Urinary bladder (tissue), 3 donors: ENCODE measurements at regions not wholly inside any gene's neighbourhood (a gene's known extent, or its start where the extent isn't known, plus 50 kb on each side); places are given as distances from the start of the nearest gene placed in this dataset.
"Not testable (repeated sequence)": the region's sequence is repeated elsewhere in the genome, so short reads cannot be mapped to it uniquely, and the experiment has no call there.

Experiments used
- DNase-seq: peaks from one replicate; pipeline ENCODE4 v3.0.0-alpha.2; 2015; ENCODE audit errors: extremely low spot score
- H3K27ac ChIP-seq: one replicate; pipeline ENCODE4 v1.5.1; 2013; ENCODE audit warnings: low read depth, mild to moderate bottlenecking, moderate library complexity
- H3K36me3 ChIP-seq: one replicate; pipeline ENCODE4 v1.6.1; 2013; ENCODE audit warnings: mild to moderate bottlenecking, moderate library complexity; ENCODE audit not compliant: insufficient read depth
- H3K4me1 ChIP-seq: one replicate; pipeline ENCODE4 v1.6.1; 2013; ENCODE audit warnings: mild to moderate bottlenecking, moderate library complexity; ENCODE audit not compliant: insufficient read depth
- H3K4me3 ChIP-seq: one replicate; pipeline ENCODE4 v1.5.1; 2013; ENCODE audit warnings: low read depth, low read length
- WGBS: extraction: QIAGEN DNeasy Blood & Tissue Kit; methylation state at CpG from one replicate; pipeline ENCODE4 v1.1.7; 2013; 5-methylcytosine and 5-hydroxymethylcytosine counted together
- donor health status: healthy with polysubstance abuse.
- donor health status: healthy.

DNA sequence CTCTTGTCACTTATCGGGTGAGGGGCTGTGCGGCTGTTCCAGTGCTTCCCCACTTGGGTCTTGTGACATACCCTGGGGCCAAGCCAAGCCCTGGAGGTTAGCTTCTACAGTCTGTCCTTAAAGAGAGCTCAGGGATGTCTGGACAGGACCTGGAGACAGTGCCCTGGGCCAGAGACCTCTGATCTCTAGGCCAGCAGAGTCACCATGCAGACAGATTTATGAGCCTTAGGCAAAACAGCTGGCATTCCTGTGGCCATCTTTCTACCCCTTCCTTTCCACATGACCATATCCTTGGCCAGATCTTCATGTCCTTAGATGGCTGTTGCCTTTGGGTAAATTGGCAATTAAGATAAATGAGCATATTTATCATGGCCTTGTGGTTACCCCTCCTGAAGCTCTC, 678.6 kb downstream of the MAFB start:
- Histone ChIP-seq H3K4me3 (no peak overlapping the region), H3K36me3 (no peaks in the 10 kb centered on the region), H3K4me1 (no peaks in the 10 kb centered on the region), H3K27ac (no peak overlapping the region)
- 94% methylated on average over 2 of the region's 2 CpGs for WGBS
- no peak for DNase-seq

DNA sequence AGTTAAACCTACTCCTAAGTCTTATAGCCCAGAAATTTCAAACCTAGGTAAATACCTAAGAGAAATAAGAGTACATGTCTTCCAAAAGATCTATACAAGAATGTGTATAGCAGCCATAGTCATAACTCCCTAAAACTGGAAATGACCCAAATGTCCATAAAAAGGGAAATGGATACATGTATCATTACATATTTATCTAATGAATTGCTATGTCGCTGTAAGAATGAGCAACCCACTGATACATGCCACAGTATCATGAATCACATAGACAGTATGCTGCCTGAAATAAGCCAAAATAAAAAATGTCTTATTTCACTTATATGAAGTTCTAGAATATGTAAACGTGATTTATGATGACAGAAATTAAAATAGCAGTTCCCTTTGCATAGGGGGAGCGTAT, 679.5 kb downstream of the MAFB start:
- Histone ChIP-seq H3K4me3 (no peak overlapping the region), H3K4me1 (no peaks in the 10 kb centered on the region), H3K36me3 (no peaks in the 10 kb centered on the region), H3K27ac (no peak overlapping the region)
- WGBS, result 72% methylated on average over 3 of the region's 3 CpGs
- no peak for DNase-seq

DNA sequence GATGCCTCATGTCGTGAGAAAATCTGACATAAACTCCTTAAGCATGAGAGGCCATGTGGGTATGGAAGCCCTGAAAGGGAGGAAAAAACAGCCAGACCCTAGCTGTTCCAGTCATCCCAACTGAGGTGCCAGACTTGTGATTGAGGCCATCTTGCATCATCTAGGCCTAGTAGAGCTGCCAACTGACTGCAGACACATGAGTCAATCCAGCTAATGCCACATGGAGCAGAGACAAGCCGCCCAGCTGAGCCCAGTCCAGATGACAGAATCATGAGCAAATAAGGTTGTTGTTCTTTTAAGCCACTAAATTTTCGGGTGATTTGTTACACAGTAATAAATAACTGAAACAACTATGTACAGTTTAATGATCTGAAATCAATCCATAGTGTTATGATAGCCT, 680.9 kb downstream of the MAFB start:
- Histone ChIP-seq H3K36me3 (no peaks in the 10 kb centered on the region), H3K4me3 (no peak overlapping the region), H3K4me1 (no peaks in the 10 kb centered on the region), H3K27ac (no peak overlapping the region)
- 82% methylated on average over 3 of the region's 3 CpGs for WGBS
- DNase-seq, result no peak

DNA sequence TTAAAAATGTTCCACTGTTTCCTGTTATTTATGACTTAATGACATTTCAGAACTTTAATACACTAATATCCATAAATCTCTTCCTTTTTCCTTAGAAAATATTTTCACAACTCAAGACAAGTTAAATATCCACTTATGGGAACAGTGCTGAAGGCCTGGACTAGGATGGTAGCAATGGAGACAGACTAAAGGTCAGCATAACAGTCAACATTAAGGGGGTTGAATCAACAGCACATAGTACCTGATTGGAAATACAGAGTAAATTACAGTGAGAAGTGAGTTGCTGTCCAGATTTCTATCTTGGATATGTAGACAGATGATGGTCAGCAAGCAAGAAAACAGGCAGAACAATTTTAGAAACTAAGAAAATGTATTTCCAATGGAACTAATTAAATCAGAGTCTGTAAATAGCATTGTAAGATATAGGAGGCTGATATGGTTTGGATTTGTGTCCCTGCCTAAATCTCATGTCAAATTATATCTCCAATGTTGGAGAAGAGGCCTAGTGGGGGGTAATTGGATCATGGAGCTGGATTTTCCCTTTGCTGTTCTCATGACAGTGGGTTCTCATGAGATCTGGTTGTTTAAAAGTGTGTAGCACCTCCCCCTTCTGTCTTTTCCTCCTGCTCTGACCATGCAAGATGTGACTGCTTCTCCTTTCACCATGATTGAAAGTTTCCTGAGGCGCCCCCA, 682.7 kb downstream of the MAFB start:
- H3K4me1 ChIP-seq, result no peaks in the 10 kb centered on the region
- 77% methylated on average over 1 of the region's 1 CpG for WGBS

DNA sequence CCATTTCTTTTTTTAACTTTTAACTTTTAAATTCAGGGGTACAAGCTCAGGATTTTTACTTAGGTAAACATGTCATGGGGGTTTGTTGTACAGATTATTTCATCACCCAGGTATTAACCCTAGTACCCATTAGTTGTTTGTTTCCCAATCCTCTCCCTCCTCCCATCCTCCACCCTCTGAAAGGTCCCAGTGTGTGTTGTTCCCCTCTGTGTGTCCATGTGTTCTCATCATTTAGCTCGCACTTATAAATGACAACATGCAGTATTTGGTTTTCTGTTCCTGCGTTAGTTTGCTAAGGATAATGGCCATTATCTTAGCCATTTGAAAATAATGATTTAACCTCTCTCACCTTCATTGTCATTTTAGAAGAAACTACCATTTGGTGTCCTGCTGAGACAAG, 684.9 kb downstream of the MAFB start:
- H3K27ac ChIP-seq, H3K4me1 ChIP-seq, DNase-seq, H3K4me3 ChIP-seq, H3K36me3 ChIP-seq: not testable (repeated sequence)
- WGBS, result 75% methylated on average over 2 of the region's 2 CpGs

More for the DNA sequence above, 682.7 kb downstream of the MAFB start:
- Histone ChIP-seq H3K36me3 (no peaks in the 10 kb centered on the region), H3K27ac (no peak overlapping the region), H3K4me3 (no peak overlapping the region)
- no peak for DNase-seq

DNA sequence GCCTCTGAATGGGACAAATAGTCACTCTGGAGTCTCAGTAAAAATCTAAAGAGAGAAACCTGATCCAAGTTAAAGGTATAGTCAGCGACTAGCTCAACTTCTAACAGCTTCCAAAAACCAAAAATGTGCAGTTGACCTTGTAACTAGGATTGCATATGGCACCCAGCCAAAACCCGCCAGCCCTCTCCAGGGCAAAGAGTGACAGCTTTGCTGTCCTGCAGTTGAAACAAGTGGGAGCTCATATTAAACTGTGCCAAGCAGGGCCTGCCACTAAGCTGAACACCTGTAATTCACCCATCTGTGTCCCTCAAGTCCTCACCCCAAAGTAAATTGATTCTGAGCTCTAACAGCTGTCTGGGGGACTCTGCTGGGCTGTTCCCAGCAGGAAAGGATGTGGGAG, 695.3 kb downstream of the MAFB start:
- H3K27ac ChIP-seq, result no peak overlapping the region
- H3K4me3 ChIP-seq, result no peak overlapping the region
- WGBS, result 63% methylated on average over 2 of the region's 2 CpGs
- DNase-seq, result no peak
- H3K4me1 ChIP-seq, result no peaks in the 10 kb centered on the region
- H3K36me3 ChIP-seq, result no peaks in the 10 kb centered on the region

DNA sequence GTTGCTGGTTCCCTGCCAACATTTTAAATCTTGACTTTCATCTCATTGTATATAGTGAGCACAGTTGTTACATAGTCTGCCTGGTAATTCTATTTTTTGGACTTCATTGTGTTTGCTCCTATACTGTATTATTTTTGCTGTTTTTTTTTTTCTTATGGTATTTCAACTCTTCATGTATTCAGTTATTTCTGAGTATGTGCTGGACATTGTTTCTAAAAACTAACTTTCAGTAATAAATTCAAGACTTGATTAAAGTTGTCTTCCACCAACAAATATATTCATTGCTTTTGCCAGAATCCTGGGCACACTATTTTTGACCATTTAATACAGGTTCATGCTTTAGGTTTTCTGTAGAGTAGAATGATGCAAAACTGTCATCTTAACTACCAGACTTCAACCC, 698.3 kb downstream of the MAFB start:
- Histone ChIP-seq H3K4me1 (peaks cover under 1% of the 10 kb centered on the region), H3K36me3 (no peaks in the 10 kb centered on the region), H3K4me3 (no peak overlapping the region), H3K27ac (no peak overlapping the region)
- DNase-seq, result no peak

DNA sequence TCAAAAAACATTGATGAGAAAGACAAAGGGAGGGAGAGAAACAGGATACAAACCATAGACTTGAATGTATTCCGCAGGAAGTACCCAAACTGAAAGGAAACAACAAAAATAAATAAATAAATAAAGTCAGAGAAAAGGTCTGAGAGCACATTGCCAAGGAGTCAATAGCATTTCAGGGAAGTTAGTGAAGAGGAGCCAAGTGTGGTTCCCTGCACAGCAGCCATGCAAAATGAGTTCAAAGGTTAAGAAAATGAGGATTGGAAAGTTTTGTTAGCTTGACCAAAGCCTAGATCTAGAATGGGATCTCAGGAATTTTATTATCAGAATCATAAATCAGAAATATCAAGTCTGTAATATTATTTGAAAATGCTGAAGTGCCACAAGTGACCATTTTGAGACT, 700.0 kb downstream of the MAFB start:
- H3K4me3 ChIP-seq, result no peak overlapping the region
- H3K27ac ChIP-seq, result no peak overlapping the region
- WGBS, result 0% methylated on average over 1 of the region's 1 CpG
- peaks cover 5% of the 10 kb centered on the region for H3K4me1 ChIP-seq
- no peaks in the 10 kb centered on the region for H3K36me3 ChIP-seq
- no peak for DNase-seq

DNA sequence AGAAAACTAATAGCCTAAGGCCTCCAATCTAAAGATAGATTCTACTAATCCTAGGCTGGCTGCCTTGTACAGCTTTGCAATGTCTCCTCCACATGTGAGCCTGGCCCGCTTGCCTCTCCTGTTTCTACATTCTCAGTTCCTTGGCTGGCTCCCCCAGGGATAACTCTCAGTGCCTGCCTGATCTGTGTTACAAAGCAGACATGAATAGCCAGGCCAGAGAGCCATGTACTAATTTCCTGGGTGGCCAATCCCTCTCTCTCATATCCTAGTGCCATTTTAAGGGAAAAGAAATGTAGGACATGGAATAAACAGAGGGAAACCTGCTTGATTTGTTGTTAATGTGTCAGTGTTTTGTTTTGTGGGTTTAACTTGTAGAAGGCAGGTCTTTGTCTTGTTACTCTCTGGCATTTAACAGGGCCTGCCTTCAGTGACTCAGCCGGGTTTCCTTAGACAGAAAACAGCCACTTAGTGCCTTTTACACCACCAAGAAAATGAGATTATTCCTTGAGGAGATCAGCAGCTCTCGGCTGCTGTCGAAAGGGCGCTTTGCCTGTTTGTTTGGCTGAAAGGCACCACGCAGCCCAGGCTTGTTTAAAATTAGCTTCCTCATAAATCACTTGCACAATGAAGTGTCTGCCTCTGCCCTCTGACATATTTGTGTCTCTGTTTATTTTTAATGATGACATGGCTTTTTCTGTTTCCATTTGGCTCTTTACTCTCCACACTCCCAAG, 702.7 kb downstream of the MAFB start:
- 8% methylated on average over 6 of the region's 6 CpGs for WGBS
- Histone ChIP-seq H3K27ac (no peak overlapping the region), H3K4me3 (no peak overlapping the region), H3K4me1 (peaks cover 5% of the 10 kb centered on the region), H3K36me3 (no peaks in the 10 kb centered on the region)
- DNase-seq, result peak; percentile 73

DNA sequence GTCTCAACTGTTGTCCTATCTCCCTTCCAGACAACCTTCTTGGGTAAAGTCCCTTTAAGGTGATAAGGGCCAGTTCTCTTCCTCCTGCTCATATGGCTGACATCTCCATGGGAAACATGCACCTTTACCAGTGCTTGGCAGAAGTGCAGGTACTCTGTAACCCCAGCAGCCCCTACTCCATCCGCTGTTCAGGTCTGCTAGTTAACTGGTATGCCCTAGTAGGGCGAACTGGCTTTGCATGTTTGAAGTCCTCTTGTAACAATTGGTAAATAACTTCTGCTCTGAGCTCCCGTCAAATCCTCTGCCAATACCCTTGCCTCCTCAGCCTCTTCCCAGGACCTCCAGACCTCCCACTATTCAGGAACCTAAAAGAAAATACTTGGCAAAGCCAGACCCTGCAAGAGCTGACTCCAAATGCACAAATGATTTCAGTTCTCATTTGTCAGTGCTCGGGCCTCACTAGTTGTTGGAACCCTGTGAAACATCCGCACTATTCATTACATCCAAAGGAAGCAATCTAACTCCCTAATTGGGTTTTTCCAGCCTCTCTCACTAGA, 703.7 kb downstream of the MAFB start:
- no peak overlapping the region for H3K4me3 ChIP-seq
- 83% methylated on average over 5 of the region's 5 CpGs for WGBS
- DNase-seq, result no peak
- H3K36me3 ChIP-seq, result no peaks in the 10 kb centered on the region
- no peak overlapping the region for H3K27ac ChIP-seq
- H3K4me1 ChIP-seq, result peaks cover 5% of the 10 kb centered on the region

DNA sequence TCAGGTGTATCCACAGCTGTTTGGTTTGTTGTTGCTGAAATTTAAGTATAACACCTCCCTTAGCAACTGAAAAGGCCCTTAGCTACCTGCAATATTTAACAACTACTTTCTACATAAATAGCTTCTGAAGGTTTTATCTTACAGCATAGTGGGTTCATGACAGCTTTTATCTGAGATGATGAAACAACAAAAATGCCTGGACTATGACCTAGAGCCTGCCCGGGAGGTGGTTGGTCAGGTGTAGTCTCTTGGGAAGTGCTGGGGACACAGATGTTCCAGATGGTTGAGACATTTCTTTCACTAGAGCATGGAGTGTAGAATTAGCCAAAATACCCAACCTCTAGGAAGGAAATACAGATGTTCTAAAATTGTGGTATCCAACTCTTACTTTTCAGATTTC, 705.4 kb downstream of the MAFB start:
- peaks cover 5% of the 10 kb centered on the region for H3K4me1 ChIP-seq
- DNase-seq, result no peak
- no peak overlapping the region for H3K27ac ChIP-seq
- no peak overlapping the region for H3K4me3 ChIP-seq
- H3K36me3 ChIP-seq, result no peaks in the 10 kb centered on the region
- 81% methylated on average over 1 of the region's 1 CpG for WGBS

DNA sequence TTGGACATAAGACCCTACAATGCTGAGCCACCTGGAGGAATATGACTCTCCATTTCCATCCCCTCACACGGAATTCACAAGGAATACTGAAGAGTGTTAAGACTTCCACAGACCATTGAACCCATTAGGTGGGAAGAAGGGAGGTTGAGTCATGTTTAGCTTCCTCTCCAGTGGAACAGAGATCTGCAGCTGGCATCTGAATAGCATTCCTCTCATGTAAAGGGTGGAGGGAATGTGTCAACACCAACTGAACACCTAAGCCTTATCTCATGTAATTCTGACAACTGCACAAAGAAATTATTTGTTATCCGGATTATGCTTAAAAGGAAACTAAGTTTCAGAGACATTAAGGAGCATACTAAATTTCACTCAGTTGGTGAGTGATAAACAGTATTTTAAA, 705.9 kb downstream of the MAFB start:
- Histone ChIP-seq H3K36me3 (no peaks in the 10 kb centered on the region), H3K27ac (no peak overlapping the region), H3K4me1 (peaks cover 5% of the 10 kb centered on the region), H3K4me3 (no peak overlapping the region)
- WGBS, result 75% methylated on average over 2 of the region's 2 CpGs
- no peak for DNase-seq

DNA sequence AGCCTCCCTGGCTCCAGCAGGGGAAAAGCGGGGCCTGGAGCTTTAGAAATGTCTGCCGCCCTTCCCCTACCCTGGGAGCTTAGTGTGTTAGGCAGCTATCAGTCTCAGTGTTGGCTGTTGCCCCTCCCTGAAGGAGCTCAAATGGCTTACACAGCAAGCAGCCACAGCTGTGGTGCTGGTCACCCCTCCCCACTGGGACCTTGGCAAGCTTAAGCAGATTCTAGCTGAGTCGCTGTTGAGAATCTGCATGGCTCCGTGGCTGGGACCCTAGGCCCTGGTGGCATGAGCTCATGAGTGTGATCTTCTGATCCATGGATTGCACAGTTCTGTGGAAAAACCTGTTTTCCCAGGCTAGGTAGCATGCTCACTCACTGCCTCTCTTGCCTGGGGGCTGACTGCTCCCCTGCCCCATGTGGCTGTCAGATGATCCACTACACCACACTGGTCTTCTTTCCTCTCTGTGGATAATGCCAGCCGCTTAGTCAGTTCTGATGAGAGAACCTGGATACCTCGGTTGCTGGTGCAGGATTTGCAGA, 714.0 kb downstream of the MAFB start:
- Histone ChIP-seq H3K4me3 (no peak overlapping the region), H3K36me3 (no peaks in the 10 kb centered on the region), H3K4me1 (no peaks in the 10 kb centered on the region), H3K27ac (no peak overlapping the region)
- no peak for DNase-seq
- 88% methylated on average over 6 of the region's 6 CpGs for WGBS

DNA sequence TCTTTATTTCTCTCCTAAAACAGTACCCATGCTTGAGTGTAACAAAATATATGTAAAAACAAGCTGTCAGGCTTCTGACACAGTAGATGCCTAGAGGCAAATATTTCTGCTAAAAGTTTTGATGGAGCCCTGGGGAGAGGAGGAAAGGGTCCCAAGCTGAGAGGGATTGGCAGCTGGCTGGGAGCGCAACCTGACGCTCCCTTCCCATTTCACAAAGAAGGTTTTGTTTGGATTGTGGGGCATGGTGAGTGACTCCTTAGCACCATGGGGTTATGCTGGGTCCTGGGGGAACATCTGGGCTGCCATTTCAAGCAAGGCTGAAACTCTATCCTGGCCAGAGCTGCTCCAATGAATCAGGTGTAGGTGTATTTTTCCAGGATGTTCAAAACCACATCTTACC, 720.5 kb downstream of the MAFB start:
- Histone ChIP-seq H3K4me3 (no peak overlapping the region), H3K27ac (no peak overlapping the region), H3K4me1 (no peaks in the 10 kb centered on the region), H3K36me3 (no peaks in the 10 kb centered on the region)
- WGBS, result 83% methylated on average over 2 of the region's 2 CpGs
- no peak for DNase-seq
